Activated CD4-positive, alpha-beta T cell treated with anti-CD3 and anti-CD28 coated beads, Interleukin-2, Interleukin-4, amounts not matched to agents 100 ng/mL and 50 ng/mL, durations not matched to agents 16 hours and 8 hours (primary cell): ENCODE measurements at regions not wholly inside any gene's neighbourhood (a gene's known extent, or its start where the extent isn't known, plus 50 kb on each side); places are given as distances from the start of the nearest gene placed in this dataset.

Source experiments
- DNase-seq: peaks from one replicate; pipeline ENCODE4 v3.0.0-alpha.2; 2020; ENCODE audit warnings: low spot score

DNA sequence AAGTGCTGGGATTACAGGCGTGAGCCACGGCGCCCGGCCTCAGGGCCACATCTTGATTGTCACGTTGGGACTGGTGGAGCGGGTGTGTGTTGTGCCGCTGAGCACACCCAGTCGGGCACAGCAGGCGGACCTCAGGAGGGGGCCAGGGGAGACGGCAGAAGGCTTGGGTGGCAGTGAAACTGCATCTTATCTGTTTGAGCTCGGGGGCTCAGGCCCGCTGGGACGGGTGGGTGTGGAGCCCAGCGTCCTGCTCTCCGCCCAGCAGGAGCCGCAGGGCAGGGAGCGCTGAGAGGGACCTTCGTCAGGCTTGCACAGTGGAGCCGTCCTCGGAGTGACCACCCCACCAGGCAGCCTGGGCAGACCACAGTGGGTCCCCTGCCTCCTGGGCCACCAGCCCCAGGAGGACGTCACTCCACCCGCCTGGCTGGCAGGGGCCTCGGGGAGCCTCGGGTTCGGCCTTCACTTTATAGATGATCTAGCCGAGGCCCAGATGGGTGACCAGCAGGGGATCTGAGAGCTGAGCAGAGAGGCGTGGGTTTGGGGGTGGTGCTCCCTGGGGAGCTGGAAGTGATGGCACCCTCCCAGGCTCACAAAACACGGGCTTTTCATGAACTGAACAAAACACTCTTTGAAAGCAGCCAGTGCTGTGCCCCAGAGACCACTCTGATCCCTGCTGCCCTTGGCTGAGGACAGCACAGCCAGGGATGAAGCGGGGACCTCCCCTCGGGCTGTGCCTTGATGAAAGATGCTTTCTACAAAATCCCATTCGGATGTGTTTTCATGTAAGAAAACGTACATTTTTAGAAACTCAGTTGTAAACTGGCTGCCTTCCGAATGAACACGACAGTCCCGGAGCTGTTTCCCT, 181.1 kb downstream of the SEC14L1 start:
- no peak for DNase-seq

GRCh38 chr17:77322514-77323412, 182.0 kb downstream of the SEC14L1 start:
- no peak for DNase-seq

GRCh38 chr17:77323413-77324171, 182.8 kb downstream of the SEC14L1 start:
- no peak for DNase-seq

DNA sequence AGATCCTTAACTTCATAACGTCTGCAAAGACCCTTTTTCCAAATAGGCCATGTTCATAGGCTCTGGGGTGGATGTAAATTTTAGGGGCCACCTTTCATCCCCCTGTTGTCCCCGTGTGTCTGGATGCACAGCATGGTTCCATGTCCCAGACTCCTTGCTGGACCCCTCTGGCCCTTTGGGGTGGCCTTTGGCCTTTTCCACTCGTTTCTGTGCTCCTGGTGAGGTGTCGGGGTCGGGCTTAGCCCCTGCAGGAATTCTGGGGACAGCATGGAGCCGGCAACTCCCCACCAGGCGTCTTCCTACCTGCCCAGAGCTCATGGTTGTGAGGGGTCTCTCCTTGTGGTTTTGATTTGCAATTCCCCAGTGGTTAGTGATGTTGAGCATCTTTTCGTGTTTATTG, 183.5 kb downstream of the SEC14L1 start:
- no peak for DNase-seq

DNA sequence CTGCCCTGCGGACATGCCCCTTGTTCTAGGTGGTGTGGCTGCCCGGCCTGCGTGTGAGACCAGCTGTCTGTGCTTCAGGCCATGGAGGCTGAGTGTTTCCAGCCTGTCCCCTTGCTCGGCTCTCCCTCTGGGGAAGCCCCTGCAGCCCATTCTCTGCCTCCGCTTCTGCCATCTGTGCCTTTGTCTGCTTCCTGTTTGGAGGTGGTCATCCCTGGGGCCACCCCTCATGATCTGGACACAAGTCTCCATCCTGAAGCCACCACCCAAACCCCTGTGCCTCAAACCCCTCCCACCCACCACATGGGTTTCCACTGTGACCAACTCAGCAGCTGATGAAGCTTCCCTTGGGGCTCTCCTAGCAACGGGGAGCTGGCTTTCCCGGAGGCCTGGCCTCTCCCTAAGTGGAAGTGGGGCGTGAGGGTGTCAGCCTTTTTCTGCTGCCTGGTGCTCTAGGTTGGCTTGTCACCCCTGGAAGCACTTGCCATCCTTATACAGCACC, 184.9 kb downstream of the SEC14L1 start:
- DNase-seq, result no peak

DNA sequence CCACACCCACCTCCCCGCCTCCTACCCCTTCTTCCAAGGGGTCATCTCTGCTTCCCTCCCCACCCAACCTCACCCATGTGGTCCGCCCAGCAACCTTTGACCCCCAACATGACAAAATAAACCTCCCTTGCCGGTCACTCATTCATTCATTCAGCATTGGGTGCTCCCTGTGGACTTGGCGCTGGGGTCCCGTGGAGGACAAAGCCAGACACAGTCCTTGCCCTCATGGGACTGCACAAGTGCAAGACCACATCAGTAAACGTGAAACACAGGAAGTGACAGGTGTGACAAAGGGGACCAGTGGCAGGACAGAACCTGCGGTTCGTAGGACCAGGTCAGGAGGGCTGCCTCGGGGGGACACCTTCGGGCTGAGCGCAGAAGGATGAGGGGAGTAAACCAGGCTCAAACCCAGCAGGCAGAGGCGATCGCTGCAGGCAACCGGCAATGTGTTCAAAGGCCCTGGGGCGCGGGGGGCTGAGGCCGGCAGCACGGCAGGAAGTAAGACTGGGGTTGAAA, 185.4 kb downstream of the SEC14L1 start:
- no peak for DNase-seq

- DNase-seq, result no peak
These were observed 185.9 kb downstream of the SEC14L1 start for GRCh38 chr17:77326636-77327035.

- no peak for DNase-seq
These were observed 186.4 kb downstream of the SEC14L1 start for GRCh38 chr17:77327181-77327565.

- no peak for DNase-seq
These were observed 187.0 kb downstream of the SEC14L1 start for GRCh38 chr17:77327566-77328464.

- no peak for DNase-seq
These were observed 188.3 kb downstream of the SEC14L1 start for GRCh38 chr17:77328823-77329740.

DNA sequence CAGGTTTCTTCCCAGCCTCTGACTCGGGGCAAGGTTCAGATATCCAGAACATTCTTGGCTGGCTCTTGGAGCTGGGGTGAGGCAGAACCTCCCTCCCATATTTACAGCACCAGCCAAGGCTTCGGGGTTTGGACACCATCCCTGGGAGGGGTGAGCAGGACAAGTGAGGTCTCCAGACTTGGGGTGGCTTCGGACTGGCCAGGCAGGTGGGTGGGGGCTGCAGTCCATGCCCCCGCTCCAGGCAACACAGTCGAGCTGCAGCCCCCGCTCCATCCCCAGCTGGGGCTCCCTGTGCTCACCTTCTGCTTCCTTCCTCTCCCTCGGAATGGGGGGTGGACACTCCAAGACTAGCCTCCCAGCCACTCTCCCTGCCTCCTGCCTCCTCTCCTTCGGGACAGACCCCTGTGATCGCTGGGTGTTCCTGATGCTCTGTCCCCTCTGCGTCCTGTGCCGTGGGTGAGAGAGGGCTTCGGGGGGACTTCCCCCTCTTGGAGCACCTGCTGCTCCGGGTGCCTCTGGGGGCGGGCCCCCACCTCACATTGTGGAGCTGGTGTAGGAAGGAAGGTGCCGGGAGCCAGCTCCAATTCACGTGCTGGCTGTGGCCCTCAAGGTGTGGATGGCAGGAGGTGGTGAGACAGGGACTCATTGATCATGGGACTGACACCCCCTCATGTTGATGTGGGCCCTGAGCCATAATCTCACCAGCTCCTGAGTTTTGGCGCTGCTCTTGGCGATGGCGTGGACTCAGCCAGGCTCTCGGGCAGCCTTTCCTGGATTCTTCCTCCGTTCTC, 189.2 kb downstream of the SEC14L1 start:
- DNase-seq, result no peak

DNA sequence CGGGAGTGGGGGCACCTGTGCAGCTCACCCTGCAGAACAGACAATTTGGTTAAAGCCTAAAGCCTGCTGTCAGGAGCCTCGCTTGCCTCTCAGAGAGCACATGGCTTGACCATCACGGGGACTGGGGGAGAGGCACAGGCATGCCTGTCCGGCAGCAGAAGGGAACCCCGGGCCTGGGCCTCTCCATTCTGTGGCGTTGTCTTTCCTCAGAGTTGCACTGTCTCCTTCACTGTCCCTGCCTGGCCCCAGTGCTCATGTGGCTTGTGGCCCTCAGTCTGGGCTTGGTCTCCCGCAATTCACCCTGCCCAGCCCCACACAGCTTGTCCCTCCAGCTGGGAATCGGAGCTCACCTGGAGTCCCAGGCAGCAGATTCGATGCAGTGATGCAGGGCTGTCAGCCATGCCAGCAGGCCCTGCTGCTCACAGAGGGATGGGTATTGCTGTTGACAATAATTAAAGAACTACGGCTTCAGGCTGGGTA, 189.9 kb downstream of the SEC14L1 start:
- no peak for DNase-seq

DNA sequence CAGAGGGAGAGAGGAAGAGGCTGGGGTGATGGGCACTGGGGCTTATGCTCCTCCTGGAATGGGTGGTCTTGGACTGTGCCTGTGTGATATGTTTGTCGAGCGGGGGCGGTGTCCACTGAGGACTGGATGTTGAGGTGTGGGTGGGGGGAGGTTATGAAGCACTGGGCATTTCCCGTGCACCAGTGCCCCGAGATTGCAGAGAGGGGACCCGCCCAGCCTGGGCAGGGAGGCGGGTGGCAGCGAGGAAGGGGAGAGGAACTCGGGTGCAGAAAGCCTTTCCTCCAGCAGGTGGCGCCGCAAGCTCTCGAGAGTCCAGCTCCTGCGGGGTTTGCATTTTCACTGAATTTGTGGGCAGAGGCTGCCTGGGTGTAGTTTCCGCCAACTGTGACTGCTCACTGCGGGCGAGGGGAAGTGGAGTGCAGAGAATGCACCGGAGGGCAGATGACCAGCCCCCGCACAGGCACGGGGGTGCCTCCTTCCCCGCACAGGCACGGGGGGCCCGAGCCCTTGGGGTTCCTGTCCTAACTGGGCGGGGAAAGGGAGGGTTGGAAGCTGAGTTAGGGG, 190.6 kb downstream of the SEC14L1 start:
- peak; percentile 97 for DNase-seq

DNA sequence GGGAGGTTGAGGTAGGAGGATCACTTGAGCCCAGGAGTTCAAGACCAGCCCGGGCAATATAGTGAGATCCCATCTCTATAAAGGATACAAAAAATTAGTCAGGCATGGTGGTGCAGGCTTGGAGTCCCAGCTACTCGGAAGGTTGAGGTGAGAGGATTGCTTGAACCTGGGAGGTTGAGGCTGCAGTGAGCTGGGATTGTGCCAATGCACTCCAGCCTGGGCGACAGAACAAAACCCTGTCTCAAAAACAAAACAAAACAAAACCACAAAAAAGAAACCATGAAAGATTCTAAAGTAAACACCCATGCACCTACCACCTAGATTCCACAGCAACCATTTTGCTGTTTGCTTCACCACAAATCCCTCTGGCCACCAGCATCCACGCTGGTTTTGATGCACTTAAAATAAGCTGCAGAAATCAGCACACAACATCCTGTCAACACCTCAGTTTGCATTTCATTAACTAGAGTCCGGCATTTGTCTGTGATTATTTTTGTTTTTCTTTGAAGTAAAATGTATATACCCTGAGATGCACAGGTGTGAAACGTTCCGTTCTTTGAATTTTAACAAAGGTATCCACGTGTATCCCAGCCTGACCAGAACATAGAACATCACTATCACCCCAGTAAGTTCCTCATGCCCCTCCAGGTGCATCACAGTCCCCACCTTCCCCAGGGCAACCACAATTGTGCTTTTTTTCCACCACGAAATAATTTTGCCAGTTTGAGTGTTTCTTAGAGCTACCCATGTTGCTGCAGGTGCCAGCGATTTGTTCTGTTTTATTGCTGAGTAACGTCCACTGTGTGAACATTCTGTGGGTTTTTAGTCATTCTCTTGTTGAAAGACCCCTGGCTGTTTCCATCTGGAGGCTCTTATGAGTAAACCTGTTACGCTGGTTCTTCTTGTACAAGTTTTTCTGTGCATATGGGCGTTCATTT, 191.5 kb downstream of the SEC14L1 start:
- peak; percentile 41 for DNase-seq

- peak; percentile 69 for DNase-seq
These were observed 192.4 kb downstream of the SEC14L1 start for GRCh38 chr17:77332981-77333685.

- no peak for DNase-seq
These were observed 196.4 kb downstream of the SEC14L1 start for GRCh38 chr17:77337150-77337549.
